ENCODE measurements at regions not wholly inside any gene's neighbourhood (a gene's known extent, or its start where the extent isn't known, plus 50 kb on each side); places are given as distances from the start of the nearest gene placed in this dataset.

DNA sequence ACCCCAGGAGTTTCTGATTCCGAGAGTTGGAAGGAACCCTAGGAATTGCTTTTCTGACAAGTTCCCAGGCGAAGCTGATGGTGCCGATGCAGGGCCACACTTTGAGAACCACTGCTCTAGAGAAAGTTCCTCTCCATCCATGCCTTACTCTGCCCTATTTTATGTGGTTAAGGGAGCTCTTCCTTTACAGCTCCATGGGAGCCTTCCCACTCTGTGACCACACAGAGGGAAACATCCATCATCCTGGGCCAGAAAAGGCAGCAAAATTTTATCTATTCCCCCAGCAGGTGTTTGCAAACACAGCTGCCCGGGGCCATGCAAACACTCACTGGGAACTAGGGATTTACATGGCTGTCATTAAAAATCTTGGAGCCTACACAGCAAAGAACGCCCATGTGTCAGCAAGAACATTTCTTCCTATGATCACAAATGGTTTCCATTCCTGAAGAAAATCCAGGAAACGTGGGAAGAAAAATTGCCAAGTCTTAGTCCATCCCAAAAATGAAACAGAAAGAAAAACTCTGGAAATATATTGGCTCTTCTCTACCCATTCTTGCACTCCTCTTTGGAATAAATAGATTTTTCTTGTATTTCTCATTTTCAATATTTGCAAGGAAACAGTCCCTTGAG lies 252.7 kb downstream of the PMP22 start:
- DNase-seq (ENCODE audit: low read depth) = no peak
- no peak for TF ChIP-seq CTCF (IDR thresholded peaks at IDR 0.05; ENCODE audit: control insufficient read depth, extremely low read depth, insufficient read depth)
- no peak overlapping the region for H3K4me3 ChIP-seq (ENCODE audit: low read depth, low read length)

- DNase-seq (ENCODE audit: low read depth) = no peak
- no peak overlapping the region for H3K4me3 ChIP-seq (ENCODE audit: low read depth, low read length)
- no peak for TF ChIP-seq CTCF (IDR thresholded peaks at IDR 0.05; ENCODE audit: control insufficient read depth, extremely low read depth, insufficient read depth)
These were observed 256.0 kb downstream of the PMP22 start for GRCh38 chr17:15009087-15009486.

- no peak for TF ChIP-seq CTCF (IDR thresholded peaks at IDR 0.05; ENCODE audit: control insufficient read depth, extremely low read depth, insufficient read depth)
- no peak overlapping the region for H3K4me3 ChIP-seq (ENCODE audit: low read depth, low read length)
- no peak for DNase-seq (ENCODE audit: low read depth)
These were observed 258.0 kb downstream of the PMP22 start for GRCh38 chr17:15007147-15007553.

GRCh38 chr17:15006421-15007128 lies 258.6 kb downstream of the PMP22 start:
- TF ChIP-seq CTCF (IDR thresholded peaks at IDR 0.05; ENCODE audit: control insufficient read depth, extremely low read depth, insufficient read depth) = no peak
- no peak for DNase-seq (ENCODE audit: low read depth)
- no peak overlapping the region for H3K4me3 ChIP-seq (ENCODE audit: low read depth, low read length)

DNA sequence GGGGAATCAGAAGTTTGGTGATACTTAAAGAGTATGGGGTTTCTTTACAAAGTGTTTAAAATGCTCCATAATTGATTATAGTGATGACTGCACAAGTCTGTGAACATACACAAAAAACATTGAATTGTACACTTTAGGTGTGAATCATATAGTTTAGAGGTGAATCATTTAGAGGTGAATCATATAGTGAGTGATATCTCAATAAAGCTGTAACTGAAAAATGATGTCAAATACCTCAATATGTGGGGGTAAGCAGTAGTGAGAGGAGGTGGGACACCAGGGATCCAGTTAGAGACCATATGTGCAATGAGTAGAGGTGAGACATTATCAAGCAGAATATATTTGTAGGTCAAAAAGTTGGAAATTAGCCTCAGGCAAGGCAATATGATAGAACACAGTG lies 264.5 kb downstream of the PMP22 start:
- H3K4me3 ChIP-seq (ENCODE audit: low read depth, low read length) = no peak overlapping the region
- no peak for TF ChIP-seq CTCF (IDR thresholded peaks at IDR 0.05; ENCODE audit: control insufficient read depth, extremely low read depth, insufficient read depth)
- DNase-seq (ENCODE audit: low read depth) = no peak

- TF ChIP-seq CTCF (IDR thresholded peaks at IDR 0.05; ENCODE audit: control insufficient read depth, extremely low read depth, insufficient read depth) = no peak
- H3K4me3 ChIP-seq (ENCODE audit: low read depth, low read length) = no peak overlapping the region
- no peak for DNase-seq (ENCODE audit: low read depth)
These were observed 267.8 kb downstream of the PMP22 start for GRCh38 chr17:14997290-14997689.

- DNase-seq (ENCODE audit: low read depth) = no peak
- H3K4me3 ChIP-seq (ENCODE audit: low read depth, low read length) = no peak overlapping the region
- TF ChIP-seq CTCF (IDR thresholded peaks at IDR 0.05; ENCODE audit: control insufficient read depth, extremely low read depth, insufficient read depth) = no peak
These were observed 279.0 kb downstream of the PMP22 start for GRCh38 chr17:14986127-14986526.
